Activated gamma-delta T cell treated with Interleukin-2 at 50 U/mL for 16 hours (primary cell): ENCODE measurements at regions not wholly inside any gene's neighbourhood (a gene's known extent, or its start where the extent isn't known, plus 50 kb on each side); places are given as distances from the start of the nearest gene placed in this dataset.
"Not testable (repeated sequence)": the region's sequence is repeated elsewhere in the genome, so short reads cannot be mapped to it uniquely, and the experiment has no call there.

Source experiments
- DNase-seq: peaks from one replicate; pipeline ENCODE4 v3.0.0-alpha.2; 2020

DNA sequence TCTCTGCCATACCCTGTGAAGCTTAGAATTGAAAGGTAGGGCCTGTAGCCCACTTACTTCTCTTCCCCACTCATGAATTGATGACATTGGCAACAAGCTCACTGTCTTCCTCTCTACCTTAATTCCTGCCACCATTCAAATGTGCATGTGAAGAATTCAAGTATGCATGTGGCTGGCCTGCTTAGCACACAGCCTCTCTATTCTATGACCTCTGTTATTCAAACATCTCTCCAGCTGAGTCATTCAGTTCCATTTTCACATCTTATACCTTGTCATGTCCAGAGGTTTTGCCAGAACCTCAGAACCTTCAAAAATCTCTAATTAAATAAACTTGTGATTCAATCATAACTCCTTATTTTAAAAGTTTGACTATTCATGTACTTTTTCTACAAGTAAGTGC is 114.7 kb upstream of the MAN2A1 start:
- DNase-seq: no peak

GRCh38 chr5:109573766-109574165 is 116.0 kb upstream of the MAN2A1 start:
- DNase-seq: no peak

GRCh38 chr5:109573256-109573655 is 116.5 kb upstream of the MAN2A1 start:
- DNase-seq: no peak

- no peak for DNase-seq
Observed at GRCh38 chr5:109571785-109572184, 117.9 kb upstream of the MAN2A1 start.

DNA sequence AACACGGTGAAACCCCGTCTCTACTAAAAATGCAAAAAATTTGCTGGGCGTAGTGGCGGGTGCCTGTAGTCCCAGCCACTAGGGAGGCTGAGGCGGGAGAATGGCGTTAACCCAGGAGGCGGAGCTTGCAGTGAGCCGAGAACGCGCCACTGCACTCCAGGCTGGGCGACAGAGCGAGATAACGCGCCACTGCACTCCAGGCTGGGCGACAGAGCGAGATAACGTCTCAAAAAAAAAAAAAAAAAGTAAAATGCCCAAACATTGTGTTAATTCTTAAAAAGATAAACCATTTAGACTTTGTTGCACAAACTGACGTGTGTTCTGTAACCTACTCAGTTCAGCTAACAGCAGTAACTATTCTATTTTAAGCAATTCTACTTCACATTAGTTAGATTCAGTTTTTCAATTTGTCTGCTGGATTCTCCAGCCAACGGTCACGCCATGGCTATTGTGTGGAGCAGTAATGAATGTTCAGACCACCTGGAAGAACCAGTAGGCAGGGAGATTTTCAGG is 119.3 kb upstream of the MAN2A1 start:
- DNase-seq: no peak

DNA sequence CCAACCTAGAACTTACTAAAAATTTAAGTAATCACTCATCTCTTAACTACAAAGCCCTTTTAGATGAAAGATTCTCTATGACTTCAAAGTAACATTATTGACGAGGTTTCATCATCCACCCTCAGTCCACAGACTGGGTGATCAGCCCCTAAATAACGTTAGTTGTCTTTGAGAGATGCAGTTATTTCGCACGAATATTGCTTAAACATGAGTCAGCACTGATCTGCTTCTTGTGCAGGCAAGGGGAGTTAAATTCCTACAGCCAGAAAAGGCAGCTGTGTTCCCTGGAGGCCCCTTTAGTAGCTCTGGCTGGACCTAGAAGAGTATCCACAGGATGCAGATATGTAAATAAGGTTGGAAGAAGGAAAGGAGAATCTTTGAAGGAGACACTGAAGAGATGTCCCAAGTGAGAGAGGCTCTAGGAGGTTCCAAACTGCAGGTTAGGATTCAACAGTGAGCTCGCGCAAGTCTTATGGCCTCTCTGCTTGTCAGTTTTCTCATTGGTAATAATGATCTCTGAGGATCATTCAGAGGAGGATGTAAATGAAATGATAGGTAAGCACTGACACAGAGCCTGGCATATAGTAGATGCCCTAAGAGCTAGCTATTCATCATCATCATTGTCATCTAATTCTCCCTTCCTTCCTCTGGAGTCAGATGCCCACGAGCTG is 122.2 kb upstream of the MAN2A1 start:
- no peak for DNase-seq

GRCh38 chr5:109566361-109566760 is 123.4 kb upstream of the MAN2A1 start:
- no peak for DNase-seq

GRCh38 chr5:109563739-109564138 is 126.0 kb upstream of the MAN2A1 start:
- DNase-seq: no peak

- DNase-seq: no peak
Observed at GRCh38 chr5:109563189-109563588, 126.5 kb upstream of the MAN2A1 start.

DNA sequence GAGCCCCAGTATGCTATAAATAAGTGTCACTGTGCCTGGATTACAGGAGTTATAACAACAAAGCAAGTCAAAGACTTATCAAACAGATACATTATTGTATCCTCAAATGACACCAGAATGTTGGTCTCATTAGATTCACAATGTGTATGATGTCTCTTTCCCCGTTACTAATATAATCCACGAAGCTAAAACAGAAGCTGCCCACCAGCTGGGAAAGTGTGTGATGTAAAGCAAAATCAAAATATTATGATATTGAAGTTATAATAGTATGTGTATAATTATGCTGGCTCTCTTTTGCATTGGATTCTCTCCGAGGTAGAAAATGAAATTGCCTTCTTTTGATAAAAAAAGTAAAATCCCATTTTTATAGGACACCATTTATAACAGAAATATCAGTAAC is 127.3 kb upstream of the MAN2A1 start:
- DNase-seq: no peak

DNA sequence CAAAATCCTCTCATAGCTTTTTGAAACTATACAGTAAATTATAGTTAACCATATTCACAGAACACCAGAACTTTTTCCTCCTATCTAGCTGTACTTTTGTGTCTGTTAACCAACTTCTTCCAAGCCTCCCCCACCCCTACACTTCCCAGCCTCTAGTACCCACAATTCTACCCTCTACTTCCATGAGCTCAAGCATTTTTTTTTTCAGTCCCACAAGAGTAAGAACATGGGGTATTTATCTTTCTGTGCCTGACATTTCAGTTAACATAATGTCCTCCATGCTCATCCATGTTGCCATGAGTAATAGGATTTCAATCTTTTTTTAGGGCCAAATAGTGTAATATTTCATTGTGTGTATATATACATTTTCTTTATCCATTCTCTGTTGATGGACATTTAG is 128.3 kb upstream of the MAN2A1 start:
- DNase-seq: no peak

- no peak for DNase-seq
Observed at GRCh38 chr5:109560554-109560953, 129.2 kb upstream of the MAN2A1 start.

DNA sequence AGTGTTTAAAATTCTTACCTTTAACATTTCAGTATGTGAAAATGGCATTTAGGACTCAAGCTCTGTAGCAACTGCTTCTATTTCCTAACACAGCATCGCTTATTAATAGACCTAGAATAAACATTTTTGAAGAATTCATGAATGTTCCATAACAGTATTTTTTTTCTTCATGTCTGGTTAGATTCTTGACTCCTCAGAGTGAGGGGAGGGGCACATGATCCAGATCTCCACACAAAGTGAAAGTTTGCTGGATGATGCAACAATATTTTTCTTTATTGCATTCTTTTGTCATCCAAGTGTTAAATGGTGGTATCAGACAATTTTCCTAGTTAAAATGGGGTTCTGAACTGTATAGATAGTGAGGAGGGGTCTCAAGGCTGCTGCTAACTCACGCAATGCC is 130.8 kb upstream of the MAN2A1 start:
- no peak for DNase-seq

DNA sequence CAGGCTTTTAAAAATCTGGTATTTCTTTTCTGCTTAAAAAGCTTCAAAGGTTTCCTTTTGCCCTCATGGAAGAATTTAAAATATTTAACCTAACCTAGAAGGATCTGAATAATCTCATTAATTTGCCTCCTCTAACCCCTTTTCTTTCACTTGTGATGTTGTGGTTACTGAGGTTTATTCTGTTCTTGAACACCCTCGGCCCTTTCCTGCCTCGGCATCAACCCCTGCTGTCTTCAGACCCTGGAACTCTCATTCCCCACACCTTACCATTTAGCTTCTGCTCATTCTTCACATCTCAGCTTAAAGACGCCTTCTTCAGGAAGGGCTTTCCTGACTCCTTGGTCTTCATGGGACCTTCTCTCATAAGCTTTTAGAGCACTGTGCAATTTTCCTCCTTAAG is 131.4 kb upstream of the MAN2A1 start:
- no peak for DNase-seq

DNA sequence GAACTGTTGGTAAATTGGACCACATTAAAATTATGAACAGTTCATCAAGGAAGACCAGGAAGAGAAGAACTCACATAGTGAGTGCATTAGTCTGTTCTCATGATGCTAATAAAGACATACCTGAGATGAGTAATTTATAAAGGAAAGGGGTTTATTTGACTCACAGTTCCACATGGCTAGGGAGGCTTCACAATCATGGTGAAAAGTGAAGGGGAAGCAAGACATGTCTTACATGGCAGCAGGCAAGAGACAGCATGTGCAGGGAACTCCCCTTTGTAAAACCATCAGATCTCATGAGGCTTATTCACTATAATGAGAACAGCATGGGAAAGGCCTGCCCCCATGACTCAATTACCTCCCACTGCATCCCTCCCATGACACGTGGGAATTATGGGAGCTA is 135.9 kb upstream of the MAN2A1 start:
- DNase-seq: no peak

DNA sequence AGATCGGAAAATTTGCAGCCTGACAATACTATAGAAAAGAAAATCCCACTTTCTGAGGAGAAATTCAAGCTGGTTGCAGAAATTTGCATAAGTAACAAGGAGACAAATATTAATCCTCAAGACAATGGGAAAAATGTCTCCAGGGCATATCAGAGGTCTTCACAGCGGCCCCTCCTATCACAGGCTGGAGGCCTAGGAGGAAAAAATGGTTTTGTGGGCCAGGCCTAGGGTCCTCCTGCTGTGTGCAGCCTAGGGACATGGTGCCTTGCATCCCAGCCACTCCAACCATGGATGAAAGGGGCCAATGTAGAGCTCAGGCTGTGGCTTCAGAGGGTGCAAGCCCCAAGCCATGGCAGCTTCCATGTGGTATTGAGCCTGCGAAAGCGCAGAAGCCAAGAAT is 138.5 kb upstream of the MAN2A1 start:
- DNase-seq: not testable (repeated sequence)

- DNase-seq: no peak
Observed at GRCh38 chr5:109550077-109550476, 139.7 kb upstream of the MAN2A1 start.

GRCh38 chr5:109546461-109546860 is 136.7 kb upstream of the PJA2 start:
- no peak for DNase-seq

GRCh38 chr5:109544873-109545272 is 135.1 kb upstream of the PJA2 start:
- not testable (repeated sequence) for DNase-seq

GRCh38 chr5:109538692-109539091 is 128.9 kb upstream of the PJA2 start:
- not testable (repeated sequence) for DNase-seq

GRCh38 chr5:109535090-109535489 is 125.3 kb upstream of the PJA2 start:
- not testable (repeated sequence) for DNase-seq

DNA sequence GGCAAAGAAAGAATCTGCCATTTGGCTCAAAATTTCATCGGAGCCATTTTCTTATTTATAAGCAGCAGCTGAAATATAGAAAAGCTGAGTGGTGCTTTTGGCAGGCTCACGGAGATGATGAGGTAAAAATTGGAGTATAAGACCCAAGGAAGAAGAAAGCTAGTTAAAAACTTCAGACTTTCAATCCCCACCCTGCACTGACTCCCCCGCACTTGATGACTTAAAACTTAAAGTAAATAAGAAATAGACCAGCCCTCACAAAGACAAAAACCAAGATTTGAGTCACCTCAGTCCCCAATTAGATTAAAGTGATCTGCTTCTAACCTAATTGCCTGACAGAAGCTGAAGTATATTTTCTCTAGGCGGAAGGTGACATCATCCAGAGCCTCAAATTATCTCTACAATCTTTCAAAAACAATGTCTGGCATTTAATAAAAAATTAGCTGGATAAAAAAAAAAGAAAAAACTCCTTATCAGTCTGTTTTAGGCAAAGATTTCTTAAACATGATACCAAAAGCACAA is 124.0 kb upstream of the PJA2 start:
- no peak for DNase-seq

DNA sequence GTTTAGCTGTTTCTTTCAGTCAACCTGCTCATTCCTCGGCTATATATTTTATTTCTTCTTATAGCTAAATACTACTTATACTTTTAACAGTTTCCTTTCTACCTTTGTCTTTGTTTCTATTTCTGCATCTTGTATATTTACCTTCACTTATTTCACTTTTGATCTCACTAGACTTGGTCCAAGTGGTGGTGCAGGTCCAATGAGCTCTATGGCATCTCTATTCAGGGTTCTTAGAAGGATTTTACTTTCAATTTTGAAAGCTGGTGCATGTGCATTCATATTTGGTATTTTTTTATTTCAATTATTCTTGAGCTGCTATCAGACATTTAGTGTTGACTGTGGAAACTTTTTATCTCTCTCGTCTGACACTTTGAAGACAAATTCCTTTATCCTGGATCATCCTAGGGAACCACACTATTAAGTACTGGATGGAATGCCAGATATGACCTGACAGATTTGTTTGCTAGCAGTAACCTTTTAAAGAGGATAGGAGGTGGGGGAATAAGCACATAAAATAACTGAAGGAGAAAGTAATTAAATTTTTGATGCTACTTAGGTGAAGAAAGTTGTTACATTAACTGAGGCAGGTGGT is 123.1 kb upstream of the PJA2 start:
- no peak for DNase-seq

DNA sequence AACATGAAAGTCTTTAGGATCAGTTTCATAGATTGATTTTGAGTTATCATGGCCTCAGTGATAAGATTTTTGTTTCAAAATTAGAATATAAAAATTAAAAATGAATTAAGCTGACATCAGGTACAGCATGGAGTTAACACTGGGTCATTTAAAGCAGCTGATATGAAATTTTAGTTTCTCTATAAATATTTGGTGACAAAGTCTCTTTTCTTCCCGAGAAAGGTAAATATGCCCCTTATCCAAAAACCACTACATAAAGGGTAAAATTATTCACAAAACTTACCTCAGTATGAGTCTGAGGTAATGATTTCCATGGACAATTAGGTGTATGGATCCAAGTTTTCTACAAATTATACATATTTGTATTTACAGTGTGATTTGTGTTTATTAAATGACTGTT is 121.5 kb upstream of the PJA2 start:
- DNase-seq: no peak

- DNase-seq: no peak
Observed at GRCh38 chr5:109529987-109530386, 120.2 kb upstream of the PJA2 start.
